ENCODE measurements at regions not wholly inside any gene's neighbourhood (a gene's known extent, or its start where the extent isn't known, plus 50 kb on each side); places are given as distances from the start of the nearest gene placed in this dataset.

- no peak for TF ChIP-seq EZH2 (IDR thresholded peaks at IDR 0.05; ENCODE audit: borderline replicate concordance, low read length)
- no peak for TF ChIP-seq CTCF (conservative IDR thresholded peaks at IDR 0.05 in 1 of 2, IDR thresholded peaks at IDR 0.05 in 1 of 2; ENCODE audit: extremely low read depth in 1 of 2, insufficient read depth in 1 of 2, low read depth in 1 of 2, low read length in 2 of 2)
These were observed 694.3 kb downstream of the NTRK3 start for GRCh38 chr15:87562203-87562602.

Data from mammary epithelial cell (primary cell).